Breast epithelium (tissue), 4 donors: ENCODE measurements at regions not wholly inside any gene's neighbourhood (a gene's known extent, or its start where the extent isn't known, plus 50 kb on each side); places are given as distances from the start of the nearest gene placed in this dataset.
"Not testable (repeated sequence)": the region's sequence is repeated elsewhere in the genome, so short reads cannot be mapped to it uniquely, and the experiment has no call there.

Source experiments
- DNase-seq, 2 donors: peaks; one replicate each; pipeline ENCODE4 v3.0.0-alpha.2; 2019; ENCODE audit warnings: low spot score in 2 of 2
- H3K27ac ChIP-seq, 2 donors: fragments of 200-600 bp; sonication (generic) in 1 of 2; one replicate each; pipeline ENCODE4 v1.5.1; 2016 to 2019; ENCODE audit warnings: mild to moderate bottlenecking in 1 of 2
- H3K27me3 ChIP-seq, 2 donors: fragments of 200-600 bp; sonication (generic) in 1 of 2; one replicate each; pipeline versions ENCODE4 v1.5.1 to v1.6.0; 2017 to 2019; ENCODE audit warnings: control low read depth in 1 of 2, mild to moderate bottlenecking in 1 of 2
- H3K36me3 ChIP-seq: fragments of 200-600 bp; one replicate; pipeline ENCODE4 v1.5.1; 2019
- H3K4me1 ChIP-seq, 2 donors: fragments of 200-600 bp; sonication (generic); one replicate each; pipeline ENCODE4 v1.5.1; 2016 to 2019; ENCODE audit warnings: control low read depth in 1 of 2
- H3K4me3 ChIP-seq, 3 donors: fragments of 200-600 bp; sonication (generic); 1 replicate in 2 of 3; 2 replicates in 1 of 3; pipeline ENCODE4 v1.5.1; 2016 to 2019; ENCODE audit warnings: mild to moderate bottlenecking in 3 of 3, moderate library complexity in 2 of 3
- H3K9me3 ChIP-seq, 2 donors: fragments of 200-600 bp; sonication (generic) in 1 of 2; one replicate each; pipeline ENCODE4 v1.5.1; 2016 to 2019; ENCODE audit warnings: control low read depth in 1 of 2
- POLR2A ChIP-seq: fragments of 450-650 bp; IDR thresholded peaks from one replicate; pipeline ENCODE4 v1.6.1; 2016; ENCODE audit warnings: antibody characterized with exemption, mild to moderate bottlenecking, moderate library complexity
- POLR2AphosphoS5 ChIP-seq, 3 donors: sonication (generic); formaldehyde crosslinking; IDR thresholded peaks; one replicate each; pipeline ENCODE4 v1.6.1; 2017; ENCODE audit warnings: antibody characterized with exemption in 3 of 3
- intact Hi-C: fragments of 100-400 bp; cut with DNase I; formaldehyde crosslinking; loops from one replicate; pipeline ENCODE4 v1.15.1; 2023; ENCODE audit warnings: low total_unique reads
- TF ChIP-seq, protein P1 (sequence below), 3 donors: fragments of 450-650 bp; IDR thresholded peaks; one replicate each; pipeline ENCODE4 v1.5.1; 2016 to 2017; ENCODE audit warnings: antibody characterized with exemption in 3 of 3, mild to moderate bottlenecking in 3 of 3, moderate library complexity in 3 of 3

DNA sequence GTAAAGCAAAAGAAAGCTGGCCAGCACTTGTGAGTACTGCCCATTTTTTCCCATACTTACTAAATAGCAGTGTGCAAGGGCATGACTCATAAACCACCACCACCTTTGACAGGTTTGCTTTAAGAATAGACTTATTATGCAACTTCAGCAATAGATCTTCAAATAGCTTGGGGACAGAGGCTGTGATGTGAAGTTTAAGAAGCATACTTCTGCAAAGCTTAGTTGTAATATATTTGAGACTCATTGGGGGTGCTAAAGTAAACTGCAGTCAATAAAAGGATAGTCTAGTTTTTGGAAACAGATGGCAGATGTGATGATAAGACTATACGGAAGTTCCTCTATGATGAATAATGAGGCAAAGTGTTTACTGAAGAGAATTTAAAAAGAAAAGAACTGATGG is 210.0 kb downstream of the PLA2G4A start:
- intact Hi-C loops: no loop called here

GRCh38 chr1:187041104-187041503 is 212.4 kb downstream of the PLA2G4A start:
- Histone ChIP-seq H3K4me1 (no peaks in the 10 kb centered on the region), H3K27me3 (no peaks in the 10 kb centered on the region), H3K9me3 (peaks cover 0 to 5% of the 10 kb centered on the region in 2 donors), H3K4me3 (no peak overlapping the region), H3K36me3 (no peaks in the 10 kb centered on the region), H3K27ac (no peak overlapping the region)
- intact Hi-C loops: no loop called here
- no peak for TF ChIP-seq POLR2A
- TF ChIP-seq POLR2AphosphoS5 (IDR thresholded peaks at IDR 0.05): no peak
- TF ChIP-seq, protein P1, sequence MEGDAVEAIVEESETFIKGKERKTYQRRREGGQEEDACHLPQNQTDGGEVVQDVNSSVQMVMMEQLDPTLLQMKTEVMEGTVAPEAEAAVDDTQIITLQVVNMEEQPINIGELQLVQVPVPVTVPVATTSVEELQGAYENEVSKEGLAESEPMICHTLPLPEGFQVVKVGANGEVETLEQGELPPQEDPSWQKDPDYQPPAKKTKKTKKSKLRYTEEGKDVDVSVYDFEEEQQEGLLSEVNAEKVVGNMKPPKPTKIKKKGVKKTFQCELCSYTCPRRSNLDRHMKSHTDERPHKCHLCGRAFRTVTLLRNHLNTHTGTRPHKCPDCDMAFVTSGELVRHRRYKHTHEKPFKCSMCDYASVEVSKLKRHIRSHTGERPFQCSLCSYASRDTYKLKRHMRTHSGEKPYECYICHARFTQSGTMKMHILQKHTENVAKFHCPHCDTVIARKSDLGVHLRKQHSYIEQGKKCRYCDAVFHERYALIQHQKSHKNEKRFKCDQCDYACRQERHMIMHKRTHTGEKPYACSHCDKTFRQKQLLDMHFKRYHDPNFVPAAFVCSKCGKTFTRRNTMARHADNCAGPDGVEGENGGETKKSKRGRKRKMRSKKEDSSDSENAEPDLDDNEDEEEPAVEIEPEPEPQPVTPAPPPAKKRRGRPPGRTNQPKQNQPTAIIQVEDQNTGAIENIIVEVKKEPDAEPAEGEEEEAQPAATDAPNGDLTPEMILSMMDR (IDR thresholded peaks at IDR 0.05): no peak
- no peak for DNase-seq

More for the DNA sequence above, 210.0 kb downstream of the PLA2G4A start:
- TF ChIP-seq POLR2A (no peak), POLR2AphosphoS5 (IDR thresholded peaks at IDR 0.05) (no peak)
- TF ChIP-seq, protein P1 (IDR thresholded peaks at IDR 0.05): no peak
- Histone ChIP-seq H3K9me3 (peaks cover 0 to 5% of the 10 kb centered on the region in 2 donors), H3K36me3 (no peaks in the 10 kb centered on the region), H3K4me1 (no peaks in the 10 kb centered on the region), H3K4me3 (no peak overlapping the region), H3K27me3 (no peaks in the 10 kb centered on the region), H3K27ac (no peak overlapping the region)
- no peak for DNase-seq

- intact Hi-C loops: no loop called here
- no peak for DNase-seq
- Histone ChIP-seq H3K4me3 (no peak overlapping the region), H3K36me3 (no peaks in the 10 kb centered on the region), H3K27me3 (no peaks in the 10 kb centered on the region), H3K4me1 (no peaks in the 10 kb centered on the region), H3K9me3 (peaks cover 0 to 5% of the 10 kb centered on the region in 2 donors), H3K27ac (no peak overlapping the region)
- TF ChIP-seq POLR2A (no peak), POLR2AphosphoS5 (IDR thresholded peaks at IDR 0.05) (no peak)
- TF ChIP-seq, protein P1 (IDR thresholded peaks at IDR 0.05): no peak
These were observed 213.8 kb downstream of the PLA2G4A start for GRCh38 chr1:187042538-187042937.

DNA sequence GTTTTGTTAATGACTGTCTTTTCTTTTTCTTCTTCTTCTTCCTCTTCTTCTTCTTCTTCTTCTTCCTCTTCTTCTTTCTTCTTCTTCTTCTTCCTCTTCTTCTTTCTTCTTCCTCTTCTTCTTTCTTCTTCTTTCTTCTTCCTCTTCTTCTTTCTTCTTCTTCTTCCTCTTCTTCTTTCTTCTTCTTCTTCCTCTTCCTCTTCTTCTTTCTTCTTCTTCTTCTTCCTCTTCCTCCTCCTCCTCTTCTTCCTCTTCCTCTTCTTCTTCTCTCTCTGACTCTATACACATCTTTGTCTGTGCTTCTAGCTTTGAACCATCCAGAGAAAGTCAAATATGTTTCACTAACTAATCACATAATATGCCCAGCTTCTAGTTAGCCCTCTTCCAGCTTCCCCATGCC is 214.7 kb downstream of the PLA2G4A start:
- H3K27ac ChIP-seq, H3K27me3 ChIP-seq, DNase-seq, H3K4me1 ChIP-seq, H3K9me3 ChIP-seq, intact Hi-C loops, H3K36me3 ChIP-seq, H3K4me3 ChIP-seq: not testable (repeated sequence)

DNA sequence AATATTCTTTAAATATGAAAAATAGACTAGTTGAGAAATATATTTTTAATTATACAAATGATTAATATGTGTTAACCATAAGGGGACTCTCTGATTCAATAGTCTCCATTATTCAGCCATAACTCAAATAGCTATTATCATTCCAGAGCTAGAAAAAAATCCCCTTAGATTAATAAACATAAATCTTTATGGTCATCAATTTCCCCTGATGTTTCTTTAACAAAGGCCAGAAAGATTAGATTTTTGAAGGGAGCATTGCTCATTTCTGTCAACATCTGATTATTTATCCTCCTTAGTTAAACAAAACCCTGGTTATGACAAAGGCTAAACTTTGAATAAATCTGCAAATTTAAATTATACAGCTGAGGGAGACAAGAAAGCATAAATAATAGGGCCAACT is 215.7 kb downstream of the PLA2G4A start:
- H3K9me3 ChIP-seq: no peaks in the 10 kb centered on the region
- TF ChIP-seq, protein P1 (IDR thresholded peaks at IDR 0.05): no peak
- TF ChIP-seq POLR2A (no peak), POLR2AphosphoS5 (IDR thresholded peaks at IDR 0.05) (no peak)
- H3K4me1 ChIP-seq: no peaks in the 10 kb centered on the region
- intact Hi-C loops: no loop called here
- no peak overlapping the region for H3K27ac ChIP-seq
- no peak for DNase-seq
- H3K4me3 ChIP-seq: no peak overlapping the region
- H3K27me3 ChIP-seq: no peaks in the 10 kb centered on the region
- no peaks in the 10 kb centered on the region for H3K36me3 ChIP-seq

DNA sequence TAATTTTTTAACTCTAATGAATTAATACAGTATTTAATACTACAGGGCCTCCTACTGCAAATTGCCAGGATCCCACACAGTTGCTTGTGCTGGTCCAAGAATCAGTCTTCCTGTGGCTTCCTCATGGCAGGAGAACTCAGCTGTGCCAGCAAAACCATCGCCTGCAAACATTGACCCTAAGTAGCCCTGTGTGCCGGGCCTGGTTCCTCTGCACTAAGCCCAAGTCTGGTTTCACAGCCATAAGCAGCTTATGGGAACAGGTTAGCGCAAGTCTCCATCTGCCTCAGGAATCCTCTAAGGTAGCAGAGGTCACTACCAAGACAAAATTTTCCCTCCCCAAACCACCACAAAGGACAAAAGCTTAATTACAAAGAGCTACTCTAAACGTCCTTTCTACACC is 216.6 kb downstream of the PLA2G4A start:
- no peaks in the 10 kb centered on the region for H3K27me3 ChIP-seq
- intact Hi-C loops: no loop called here

More for the DNA sequence above, 216.6 kb downstream of the PLA2G4A start:
- no peak overlapping the region for H3K27ac ChIP-seq
- H3K9me3 ChIP-seq: no peaks in the 10 kb centered on the region
- no peaks in the 10 kb centered on the region for H3K4me1 ChIP-seq
- H3K36me3 ChIP-seq: no peaks in the 10 kb centered on the region
- no peak for DNase-seq
- TF ChIP-seq POLR2AphosphoS5 (IDR thresholded peaks at IDR 0.05) (no peak), POLR2A (no peak)
- TF ChIP-seq, protein P1 (IDR thresholded peaks at IDR 0.05): no peak
- no peak overlapping the region for H3K4me3 ChIP-seq
